Activated CD8-positive, alpha-beta memory T cell treated with anti-CD3 and anti-CD28 coated beads for 36 hours (primary cell): ENCODE measurements at regions not wholly inside any gene's neighbourhood (a gene's known extent, or its start where the extent isn't known, plus 50 kb on each side); places are given as distances from the start of the nearest gene placed in this dataset.

ENCODE experiments used
- CTCF ChIA-PET: fragments of 350-600 bp; sonication (Branson Sonifier 250); formaldehyde crosslinking; loops from one replicate; lab custom pipeline; 2021; ENCODE audit warnings: antibody characterized with exemption; lab: Charles Lee
- POLR2A ChIA-PET: fragments of 350-600 bp; sonication (Branson Sonifier 250); formaldehyde crosslinking; loops from one replicate; lab custom pipeline; 2021; ENCODE audit warnings: antibody characterized with exemption; lab: Charles Lee

DNA sequence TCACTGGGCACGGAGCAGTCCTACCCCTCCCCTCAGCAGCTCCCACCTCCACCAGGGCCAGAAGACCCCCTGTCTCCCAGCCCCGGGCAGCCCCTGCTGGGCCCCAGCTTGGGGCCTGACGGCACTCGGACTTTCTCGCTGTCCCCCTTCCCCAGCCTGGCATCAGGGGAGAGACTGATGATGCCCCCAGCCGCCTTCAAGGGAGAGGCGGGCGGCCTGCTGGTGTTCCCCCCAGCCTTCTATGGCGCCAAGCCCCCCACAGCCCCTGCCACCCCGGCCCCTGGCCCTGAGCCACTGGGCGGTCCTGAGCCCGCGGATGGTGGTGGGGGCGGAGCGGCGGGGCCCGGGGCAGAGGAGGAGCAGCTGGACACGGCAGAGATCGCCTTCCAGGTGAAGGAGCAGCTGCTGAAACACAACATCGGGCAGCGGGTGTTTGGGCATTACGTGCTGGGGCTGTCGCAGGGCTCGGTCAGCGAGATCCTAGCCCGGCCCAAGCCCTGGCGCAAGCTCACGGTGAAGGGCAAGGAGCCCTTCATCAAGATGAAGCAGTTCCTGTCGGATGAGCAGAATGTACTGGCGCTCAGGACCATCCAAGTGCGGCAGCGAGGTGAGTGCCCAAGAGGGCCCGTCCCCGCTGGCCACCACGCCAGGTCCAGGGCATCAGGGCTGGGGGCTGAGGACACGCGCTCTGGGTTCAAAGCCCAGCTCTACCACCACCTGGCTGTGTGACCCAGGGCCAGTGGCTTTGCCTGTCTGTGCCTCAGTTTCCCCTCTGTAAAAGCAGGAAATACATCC, 58.6 kb downstream of the PHETA1 start:
- ChIA-PET CTCF (no interaction called here), POLR2A (interaction anchor here (0.5 kb wide), 1 partner anchor 522 kb away, joined by 5 read pairs; no protein-coding TSS in a partner anchor)

DNA sequence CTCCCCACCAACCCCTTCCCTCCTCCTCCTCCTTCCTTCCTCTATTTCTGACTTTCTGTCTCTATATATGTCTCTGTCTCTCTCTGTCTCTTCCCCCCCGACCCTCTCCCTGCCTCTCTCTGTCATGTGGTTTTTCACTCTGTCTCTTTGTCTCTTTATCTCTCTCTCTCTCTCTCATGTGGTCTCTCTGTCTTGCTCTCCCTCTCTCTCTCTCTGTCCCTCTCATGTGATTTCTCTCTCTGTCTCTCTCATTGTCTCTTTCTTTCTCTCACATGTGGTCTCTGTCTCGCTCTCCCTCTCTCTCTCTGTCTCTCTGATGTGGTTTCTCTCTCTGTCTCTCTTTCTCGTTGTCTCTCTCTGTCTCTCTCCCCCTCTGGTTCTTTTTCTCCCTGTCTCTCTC, 59.3 kb downstream of the PHETA1 start:
- ChIA-PET CTCF (no interaction called here), POLR2A (no interaction called here)

DNA sequence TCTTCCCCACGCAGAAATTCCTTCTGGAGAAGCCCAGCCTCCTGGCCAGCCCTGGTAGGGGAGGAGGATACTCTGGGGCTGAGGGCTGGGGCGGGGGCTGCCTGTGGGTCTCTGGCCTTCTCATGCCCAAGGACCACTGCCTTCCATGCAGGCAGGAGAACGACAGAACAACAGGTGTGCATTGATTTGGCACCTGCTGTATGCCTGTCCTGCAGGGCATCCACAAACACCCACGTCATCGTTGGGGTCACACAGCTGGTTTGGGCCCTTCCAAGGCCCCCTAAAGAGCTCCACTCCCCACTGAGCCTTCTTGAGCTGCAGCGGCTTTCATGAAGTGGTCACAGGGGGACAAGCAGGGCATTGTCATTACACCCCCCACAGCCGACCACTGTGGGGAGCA, 60.4 kb downstream of the PHETA1 start:
- POLR2A ChIA-PET = no interaction called here

DNA sequence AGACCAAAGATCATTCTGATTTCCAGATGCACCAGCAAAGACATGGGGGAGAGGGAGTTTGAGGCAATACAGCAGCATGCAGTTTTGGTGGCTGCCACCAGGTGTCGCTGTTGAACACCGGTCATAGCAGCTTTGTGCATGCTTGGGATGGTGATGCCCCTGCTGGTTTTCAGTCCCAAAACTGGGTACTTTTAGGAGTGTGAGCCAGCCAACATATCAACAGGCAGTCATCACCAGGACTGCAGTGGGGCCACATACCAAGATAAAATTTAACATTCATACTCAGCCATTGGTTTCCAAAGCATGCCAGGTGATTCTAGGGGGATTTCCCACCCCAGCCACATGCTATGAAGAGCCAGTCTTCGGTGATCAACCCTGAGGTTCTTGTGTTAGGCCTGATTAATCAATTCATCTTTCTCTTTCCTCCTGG, 64.2 kb downstream of the PHETA1 start:
- ChIA-PET POLR2A (no interaction called here), CTCF (no interaction called here)

More for the DNA sequence above, 60.4 kb downstream of the PHETA1 start:
- CTCF ChIA-PET = no interaction called here

DNA sequence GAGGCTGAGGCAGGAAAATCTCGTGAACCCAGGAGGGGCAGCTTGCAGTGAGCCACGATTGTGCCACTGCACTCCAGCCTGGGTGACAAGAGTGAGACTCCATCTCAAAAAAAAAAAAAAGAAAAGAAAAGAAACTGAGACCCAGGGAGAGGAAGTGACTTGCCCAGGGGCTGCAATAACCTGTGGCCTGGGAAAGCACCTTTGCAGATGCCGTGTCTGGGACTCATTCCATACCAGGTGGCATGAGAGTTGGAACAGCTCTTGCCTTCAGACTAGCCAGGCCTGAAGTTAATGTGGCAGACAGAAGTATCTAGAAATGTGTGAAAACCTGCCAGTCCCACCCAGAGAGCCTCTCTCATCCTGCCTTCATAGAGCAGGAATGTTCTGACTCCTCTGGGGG, 65.4 kb downstream of the PHETA1 start:
- ChIA-PET CTCF (interaction anchor here (0.7 to 1.0 kb wide), 2 partner anchors 20 to 45 kb away, joined by 3 to 7 read pairs; no protein-coding TSS in a partner anchor), POLR2A (no interaction called here)

DNA sequence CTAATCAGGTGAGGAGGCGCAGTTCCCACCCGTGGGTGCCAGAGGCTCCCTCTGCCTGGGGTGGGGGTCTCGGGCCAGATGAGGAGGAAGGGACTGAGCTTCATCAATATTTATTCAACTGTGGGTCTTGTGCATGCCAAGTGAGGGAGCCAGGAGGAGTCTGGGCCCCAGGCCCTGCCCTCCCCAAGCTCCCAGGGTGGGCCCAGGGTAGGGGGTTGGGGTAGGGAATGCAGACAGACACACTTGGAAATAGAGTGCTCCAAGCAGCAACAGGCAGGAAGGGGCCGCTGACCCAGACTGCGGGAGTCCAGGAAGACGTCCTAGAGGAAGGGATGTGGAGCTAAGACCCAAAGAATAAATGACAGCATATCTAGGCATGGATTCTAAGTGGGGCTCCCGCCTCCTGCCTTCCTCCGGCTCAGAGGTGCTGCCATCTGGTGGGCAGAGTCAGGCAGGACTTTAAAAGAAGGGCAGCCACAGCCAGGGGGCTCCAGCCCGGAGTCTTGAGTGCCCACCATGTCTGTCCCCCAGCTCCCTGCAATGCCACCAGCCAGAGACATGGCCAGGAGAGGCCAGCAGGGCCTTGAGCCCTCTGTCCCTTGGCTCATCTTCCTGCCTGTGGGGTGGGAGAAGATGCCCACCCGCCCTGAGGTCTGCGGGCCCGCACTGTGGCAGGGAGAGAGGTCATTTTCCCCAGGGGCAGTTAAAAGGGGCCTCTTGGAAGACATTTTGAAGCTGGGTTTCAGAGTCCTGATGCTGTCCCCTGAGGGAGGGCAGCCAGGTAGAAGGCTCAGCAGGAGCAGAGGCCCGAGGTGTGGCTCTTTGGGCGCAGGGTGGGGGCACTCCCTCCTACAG, 70.1 kb downstream of the PHETA1 start:
- CTCF ChIA-PET = interaction anchor here (0.6 to 2.0 kb wide), 11 partner anchors 9 to 1108 kb away, joined by 3 to 9 read pairs (median 3); no protein-coding TSS in a partner anchor
- POLR2A ChIA-PET = interaction anchor here (0.5 kb wide), 1 partner anchor 1343 kb away, joined by 6 read pairs; no protein-coding TSS in a partner anchor

DNA sequence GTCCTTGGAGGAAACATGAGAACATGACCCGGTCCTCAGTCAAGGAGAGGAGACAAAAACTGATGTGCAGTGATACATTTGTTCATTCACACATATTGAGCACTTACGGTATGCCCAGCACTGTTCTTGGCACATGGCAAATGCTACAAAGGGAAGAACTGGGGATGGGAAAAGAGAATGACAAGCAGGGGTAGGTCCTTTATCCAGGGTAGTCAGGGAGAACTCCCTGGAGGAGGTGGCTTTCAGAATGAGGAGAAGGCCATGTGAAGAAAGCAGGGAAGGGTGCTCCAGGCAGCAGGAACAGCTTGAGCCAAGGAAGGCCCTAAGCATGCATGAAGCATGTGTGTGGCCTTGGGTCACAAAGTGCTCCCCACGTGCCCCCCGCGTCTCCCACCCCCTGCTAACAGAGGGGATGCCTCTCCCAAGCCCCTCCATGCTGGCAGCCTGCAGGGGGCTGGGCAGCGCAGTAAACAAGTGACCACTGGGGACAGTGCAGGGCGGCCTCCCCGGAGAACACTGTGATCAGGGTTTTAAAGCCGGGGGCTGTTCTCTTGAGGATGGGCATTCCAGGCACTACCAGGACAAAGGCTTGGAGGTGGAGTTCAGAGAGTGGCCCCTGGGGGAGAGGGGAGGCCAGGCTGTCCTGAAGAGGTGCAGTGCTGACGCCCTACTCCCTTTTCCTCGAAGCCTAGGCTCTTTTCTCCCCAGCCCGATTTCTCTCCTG, 71.0 kb downstream of the PHETA1 start:
- ChIA-PET CTCF (interaction anchor here (0.6 to 2.0 kb wide), 9 partner anchors 10 to 1107 kb away, joined by 3 to 9 read pairs (median 3); no protein-coding TSS in a partner anchor), POLR2A (no interaction called here)

DNA sequence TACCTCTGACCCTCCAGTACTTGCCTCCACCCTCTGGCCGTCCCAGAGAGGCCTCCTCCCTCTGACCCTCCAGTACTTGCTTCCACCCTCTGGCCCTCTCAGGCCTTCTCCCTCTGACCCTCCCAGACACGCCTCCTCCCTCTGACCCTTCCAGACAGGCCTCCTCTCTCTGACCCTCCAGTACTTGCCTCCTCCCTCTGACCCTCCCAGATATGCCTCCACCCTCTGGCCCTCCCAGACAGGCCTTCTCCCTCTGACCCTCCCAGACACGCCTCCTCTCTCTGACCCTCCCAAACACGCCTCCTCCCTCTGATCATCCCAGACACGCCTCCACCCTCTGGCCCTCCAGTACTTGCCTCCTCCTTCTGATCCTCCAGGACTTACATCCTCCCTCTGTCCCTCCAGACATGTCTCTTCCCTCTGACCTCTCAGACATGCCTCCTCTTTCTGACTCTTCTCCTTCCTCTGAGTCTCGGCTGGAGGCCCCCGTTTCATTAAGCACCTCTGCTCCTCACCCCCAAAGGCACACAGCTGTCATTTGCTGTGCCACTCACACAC, 71.9 kb downstream of the PHETA1 start:
- ChIA-PET POLR2A (no interaction called here), CTCF (no interaction called here)

DNA sequence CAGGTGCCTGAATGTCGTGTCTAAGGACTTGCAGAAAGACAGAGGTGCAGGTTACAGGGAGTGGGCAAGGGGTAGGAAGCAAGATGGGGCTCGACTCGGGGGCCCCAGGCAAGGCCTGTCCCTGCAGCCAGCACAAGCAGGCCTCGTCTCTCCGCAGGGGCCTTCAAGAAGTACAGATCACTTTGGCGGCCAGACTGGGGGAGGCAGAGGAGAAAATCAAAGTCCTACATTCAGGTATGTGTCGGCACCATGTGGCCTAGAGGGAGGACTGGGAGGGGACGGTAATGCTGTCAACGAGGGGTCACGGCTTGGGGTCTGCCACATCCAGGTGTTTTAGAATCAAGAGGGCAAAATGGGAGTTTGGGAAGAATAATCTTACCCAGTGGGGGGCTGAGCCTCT, 73.7 kb downstream of the PHETA1 start:
- ChIA-PET POLR2A (no interaction called here), CTCF (no interaction called here)

DNA sequence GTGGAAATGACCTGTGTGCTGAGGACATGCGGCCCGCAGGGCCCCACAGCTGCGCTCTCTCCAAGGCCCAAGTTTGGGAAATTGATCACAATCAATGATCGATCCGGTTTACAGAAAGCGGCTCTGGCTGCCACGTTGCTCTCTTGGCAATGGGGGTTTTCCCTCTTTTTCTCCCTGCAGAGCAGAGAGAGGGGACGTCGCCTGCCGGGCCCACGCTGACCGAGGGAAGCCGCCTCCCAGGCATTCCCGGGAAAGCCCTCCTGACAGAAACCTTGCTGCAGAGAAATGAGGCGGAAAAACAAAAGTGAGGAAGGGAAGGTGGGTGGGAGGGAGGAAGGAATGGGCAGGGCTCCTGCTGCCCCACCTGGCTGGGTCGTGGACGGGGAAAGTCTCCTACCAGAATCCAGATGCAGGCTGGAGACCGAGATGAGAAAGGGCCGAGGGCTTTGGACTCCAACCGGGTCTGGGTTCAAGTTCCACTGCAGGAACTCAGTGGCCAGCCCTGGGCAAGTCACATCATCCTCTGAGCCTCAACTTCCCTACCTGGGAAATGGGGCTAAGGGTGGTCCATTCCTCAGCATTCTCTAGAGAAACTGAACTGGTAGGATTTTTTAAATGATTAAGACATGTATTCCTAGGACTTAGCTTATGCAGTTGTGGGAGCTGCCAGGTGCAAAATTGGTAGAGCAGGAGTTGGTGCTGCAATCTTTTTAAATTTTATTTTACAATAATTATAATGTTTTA, 75.5 kb downstream of the PHETA1 start:
- ChIA-PET CTCF (interaction anchor here (0.6 kb wide), 1 partner anchor 404 kb away, joined by 3 read pairs; no protein-coding TSS in a partner anchor), POLR2A (no interaction called here)

DNA sequence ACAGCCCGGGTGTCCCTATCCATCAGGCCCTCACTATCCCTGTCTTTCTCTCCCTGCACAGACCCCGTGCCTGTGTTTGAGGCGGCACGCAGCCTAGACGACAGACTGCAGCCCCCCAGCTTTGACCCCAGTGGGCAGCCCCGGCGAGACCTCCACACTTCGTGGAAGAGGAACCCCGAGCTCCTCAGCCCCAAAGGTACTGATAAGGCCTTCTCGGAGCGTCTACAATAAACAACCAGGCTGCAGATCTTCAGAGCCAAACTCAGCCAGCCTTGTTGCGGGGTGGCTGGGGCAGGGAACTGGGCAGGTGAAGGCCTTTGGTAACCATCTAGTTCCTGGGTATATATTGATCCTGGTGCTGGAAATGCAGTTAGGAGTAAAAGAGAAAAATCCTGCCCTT, 77.5 kb downstream of the PHETA1 start:
- ChIA-PET CTCF (no interaction called here), POLR2A (no interaction called here)

DNA sequence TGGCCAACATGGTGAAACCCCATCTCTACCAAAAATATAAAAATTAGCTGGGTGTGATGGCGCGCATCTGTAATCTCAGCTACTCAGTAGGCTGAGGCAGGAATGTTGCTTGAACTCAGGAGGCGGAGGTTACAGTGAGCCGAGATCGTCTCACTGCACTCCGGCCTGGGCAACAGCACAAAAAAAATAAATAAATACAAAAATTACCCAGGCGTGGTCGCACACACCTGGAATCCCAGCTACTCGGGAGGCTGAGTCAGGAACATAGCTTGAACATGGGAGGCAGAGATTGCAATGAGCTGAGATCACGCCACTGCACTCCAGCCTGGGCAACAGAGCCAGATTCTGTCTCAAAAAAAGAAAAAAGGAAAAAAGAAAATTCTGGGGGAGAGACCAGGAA, 80.1 kb downstream of the PHETA1 start:
- ChIA-PET POLR2A (no interaction called here), CTCF (no interaction called here)

DNA sequence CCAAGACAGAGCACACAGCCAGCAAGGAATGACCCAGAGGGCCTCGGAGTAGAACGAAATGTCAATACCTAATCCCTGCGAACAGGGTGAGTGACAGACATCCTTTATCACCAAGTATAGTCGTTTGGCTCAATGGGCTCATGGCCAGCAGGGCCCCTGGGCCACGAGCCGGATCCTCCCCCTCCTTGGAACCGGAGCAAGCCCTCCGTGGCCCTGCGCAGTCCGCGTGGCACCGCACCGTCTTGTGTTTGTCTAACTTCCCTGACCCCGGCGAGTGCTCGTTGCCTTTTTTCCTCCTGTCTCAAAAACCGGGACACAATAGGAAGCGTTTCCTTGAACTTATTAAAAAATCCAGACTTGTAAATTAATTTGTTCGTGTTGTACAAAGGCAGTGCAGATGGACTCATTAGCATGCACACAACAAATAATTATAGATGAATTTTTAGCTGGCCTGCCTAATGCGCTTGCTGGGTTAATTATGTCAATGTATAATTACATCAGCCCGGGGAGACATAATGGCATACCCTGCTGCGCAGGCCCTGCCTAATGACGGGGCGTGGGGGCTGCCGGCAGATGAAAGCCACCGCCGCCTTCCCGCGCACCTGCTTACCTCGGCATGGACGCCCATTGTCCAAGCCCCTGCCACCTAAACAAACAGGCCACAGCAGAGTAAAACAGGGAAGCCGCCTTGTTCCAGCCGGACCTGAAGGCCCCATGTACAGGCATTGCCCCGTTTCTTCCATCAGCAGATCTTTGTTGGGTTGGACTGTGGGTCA, 81.6 kb downstream of the PHETA1 start:
- POLR2A ChIA-PET = no interaction called here
- CTCF ChIA-PET = interaction anchor here (1.2 kb wide), 1 partner anchor 13 kb away, joined by 4 read pairs; no protein-coding TSS in a partner anchor

DNA sequence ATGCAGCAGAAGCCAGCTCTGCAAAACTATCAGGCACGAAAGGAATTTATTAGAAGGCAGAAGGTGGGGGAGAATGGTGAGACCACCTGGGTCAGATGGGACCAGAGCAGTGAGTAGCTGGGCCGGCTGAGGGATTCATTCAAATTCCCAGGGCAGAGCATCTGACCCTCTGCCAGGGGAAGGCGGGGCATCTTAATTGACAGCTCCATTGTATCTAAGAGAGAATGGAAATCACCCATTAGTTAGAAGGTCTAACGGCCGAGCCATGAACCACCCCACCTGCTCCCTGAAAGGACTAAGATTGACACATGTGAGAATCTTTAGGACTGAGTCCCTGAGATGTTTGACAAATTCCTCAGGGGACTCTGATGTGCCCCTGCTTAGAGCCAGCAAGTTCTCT, 83.7 kb downstream of the PHETA1 start:
- ChIA-PET CTCF (no interaction called here), POLR2A (no interaction called here)

DNA sequence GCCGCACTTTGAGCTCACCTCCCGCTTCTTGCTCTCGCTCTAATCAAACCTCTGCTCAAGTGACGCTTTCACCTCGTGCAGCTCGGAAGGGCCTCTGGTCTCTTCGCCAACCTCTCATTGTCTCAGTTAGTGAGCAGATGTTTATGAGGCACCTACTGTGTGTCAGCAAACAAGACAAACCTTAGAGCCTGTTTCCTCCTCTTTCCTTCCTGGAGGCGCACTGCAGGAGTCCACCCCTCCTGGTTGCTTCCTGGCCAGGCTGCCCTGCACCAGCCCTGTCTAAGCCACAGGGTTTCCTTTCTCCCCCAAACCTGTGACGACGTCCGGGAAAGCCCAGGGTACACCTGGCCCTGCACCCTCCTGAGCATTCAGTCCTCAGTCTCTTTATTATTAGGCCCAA, 84.2 kb downstream of the PHETA1 start:
- ChIA-PET CTCF (no interaction called here), POLR2A (no interaction called here)

DNA sequence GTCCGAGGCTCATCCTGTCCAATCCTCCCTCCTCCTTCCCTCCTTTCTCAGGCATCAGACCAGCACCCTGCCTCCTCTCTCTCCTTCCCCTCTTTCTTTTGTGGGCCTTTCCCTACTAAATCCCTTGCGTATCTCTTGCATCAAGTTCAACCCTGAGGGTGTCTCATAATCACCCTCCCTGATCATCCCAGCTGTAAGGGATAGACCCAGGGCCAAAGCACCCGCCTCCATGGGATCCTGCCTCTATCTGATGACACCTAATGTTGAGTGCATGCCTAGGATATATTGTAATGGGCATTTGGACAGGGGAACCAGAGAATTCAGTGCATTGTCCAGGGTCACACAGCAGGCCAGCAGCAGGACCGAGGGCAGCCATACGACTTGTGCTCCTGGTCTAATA, 84.9 kb downstream of the PHETA1 start:
- CTCF ChIA-PET = no interaction called here
- POLR2A ChIA-PET = no interaction called here

DNA sequence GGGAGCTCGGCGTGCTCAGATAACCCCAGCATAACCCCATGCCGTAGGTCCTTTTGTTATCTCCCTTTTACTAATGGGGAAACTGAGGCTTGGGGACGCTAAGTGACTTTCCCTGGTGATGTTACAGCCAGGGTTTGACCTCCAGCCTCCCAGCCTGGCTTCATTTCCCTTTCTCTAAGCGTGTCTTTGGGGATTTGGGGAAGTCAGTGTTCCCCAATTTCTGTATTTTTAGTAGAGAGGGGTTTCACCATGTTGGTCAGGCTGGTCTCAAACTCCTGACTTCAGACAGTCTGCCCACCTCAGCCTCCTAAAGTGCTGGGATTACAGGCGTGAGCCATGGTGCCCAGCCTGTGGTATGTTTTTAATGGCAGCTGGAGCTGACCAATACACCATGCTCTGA, 85.4 kb downstream of the PHETA1 start:
- ChIA-PET POLR2A (no interaction called here), CTCF (no interaction called here)

DNA sequence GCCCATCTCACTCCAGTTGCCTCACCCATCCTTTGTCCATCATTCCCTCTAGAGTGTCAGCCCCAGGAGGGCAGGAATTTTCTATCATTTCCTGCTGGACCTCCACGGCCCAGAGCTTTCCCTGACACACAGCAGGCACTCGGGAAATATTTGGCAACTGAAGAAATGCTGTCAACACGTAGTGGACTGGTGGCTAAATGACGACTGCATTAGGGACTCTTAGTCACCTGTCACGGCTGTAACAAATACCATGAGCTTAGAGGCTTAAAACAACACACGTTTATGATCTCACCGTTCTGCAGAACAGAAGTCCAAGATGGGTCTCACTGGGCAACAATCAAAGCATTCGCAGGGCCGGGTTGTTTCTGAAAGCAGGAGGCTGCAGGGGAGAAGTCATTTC, 91.3 kb downstream of the PHETA1 start:
- CTCF ChIA-PET = no interaction called here
- POLR2A ChIA-PET = no interaction called here
